K562 (cell line): ENCODE measurements at regions not wholly inside any gene's neighbourhood (a gene's known extent, or its start where the extent isn't known, plus 50 kb on each side); places are given as distances from the start of the nearest gene placed in this dataset.

Experiments
- ADNP ChIP-seq: fragments of 200-800 bp; sonication (Bioruptor generic); IDR thresholded peaks from 2 replicates; pipeline ENCODE4 v1.6.1; 2016; ENCODE audit warnings: missing genetic modification characterization, missing compliant biosample characterization
- AFF1 ChIP-seq, 2 experiments: fragments of 450-650 bp; IDR thresholded peaks; 2 replicates each; pipeline ENCODE4 v1.6.1; 2018; ENCODE audit warnings: mild to moderate bottlenecking in 2 of 2, low read depth in 1 of 2; ENCODE audit not compliant: partially characterized antibody in 2 of 2
- E4F1 ChIP-seq: fragments of 250-450 bp; sonication (Bioruptor Pico); IDR thresholded peaks from 2 replicates; pipeline ENCODE4 v1.5.0; 2021; ENCODE audit warnings: mild to moderate bottlenecking, borderline replicate concordance
- ELF1 ChIP-seq: fragments of 200-800 bp; sonication (Bioruptor generic); IDR thresholded peaks from 2 replicates; pipeline ENCODE4 v1.6.1; 2016; ENCODE audit warnings: missing genetic modification characterization, missing compliant biosample characterization
- GTF2A2 ChIP-seq: IDR thresholded peaks from 2 replicates; pipeline ENCODE4 v1.6.1; 2016; ENCODE audit warnings: mild to moderate bottlenecking, missing genetic modification characterization, missing compliant biosample characterization
- HNRNPL ChIP-seq: fragments of 200-400 bp; formaldehyde crosslinking; IDR thresholded peaks from 2 replicates; pipeline ENCODE4 v1.6.1; 2017; ENCODE audit warnings: low read depth, mild to moderate bottlenecking, low read length
- KAT8 ChIP-seq: fragments of 450-650 bp; IDR thresholded peaks from 2 replicates; pipeline ENCODE4 v1.6.1; 2016; ENCODE audit warnings: low read depth, mild to moderate bottlenecking
- KHSRP ChIP-seq: fragments of 450-650 bp; IDR thresholded peaks from 2 replicates; pipeline ENCODE4 v1.6.1; 2017
- MITF ChIP-seq: IDR thresholded peaks from 2 replicates; pipeline ENCODE4 v1.6.1; 2014; ENCODE audit warnings: antibody characterized with exemption
- MNT ChIP-seq, 2 experiments: fragments of 450-650 bp; conservative IDR thresholded peaks; 2 replicates each; pipeline ENCODE4 v1.6.1; 2017; ENCODE audit warnings: mild to moderate bottlenecking in 2 of 2, moderate library complexity in 2 of 2
- NR2C2 ChIP-seq, 2 experiments: fragments of 200-800 bp in 1 of 2; sonication (Bioruptor generic) in 1 of 2; sonication (generic) in 1 of 2; formaldehyde crosslinking in 1 of 2; IDR thresholded peaks; 2 replicates each; pipeline versions ENCODE4 v1.6.1 to v1.8.0; 2016 to 2022; ENCODE audit warnings: mild to moderate bottlenecking in 1 of 2, missing compliant biosample characterization in 1 of 2, missing genetic modification characterization in 1 of 2, missing genetic modification reagents in 1 of 2
- SMAD2 ChIP-seq: fragments of 150-350 bp; IDR thresholded peaks from 2 replicates; pipeline ENCODE4 v1.6.1; 2014; ENCODE audit warnings: low read depth, mild to moderate bottlenecking, low read length
- SMAD3 ChIP-seq: fragments of 450-650 bp; formaldehyde crosslinking; conservative IDR thresholded peaks from 2 replicates; pipeline ENCODE4 v1.4.0; 2020; ENCODE audit warnings: mild to moderate bottlenecking
- SNAPC5 ChIP-seq: fragments of 250-450 bp; sonication (Bioruptor Pico); IDR thresholded peaks from 2 replicates; pipeline ENCODE4 v1.8.0; 2021; ENCODE audit warnings: moderate library complexity, mild to moderate bottlenecking, inconsistent platforms
- ZNF431 ChIP-seq: sonication (generic); formaldehyde crosslinking; IDR thresholded peaks from 2 replicates; pipeline ENCODE4 v1.8.0; 2022; ENCODE audit warnings: mild to moderate bottlenecking, missing genetic modification reagents

- TF ChIP-seq AFF1 (IDR thresholded peaks at IDR 0.05; ENCODE audit: low read depth in 1 of 2, partially characterized antibody in 2 of 2), result peak in 1 of 2 experiments; percentile 45
- no peak for TF ChIP-seq KAT8
- no peak for TF ChIP-seq ADNP (tag)
- TF ChIP-seq HNRNPL, result peak; percentile 99
- TF ChIP-seq SMAD2, result no peak
- TF ChIP-seq E4F1 (CRISPR knock-in tag), result 0 out of 2 replicates have a peak, but pooled peaks have one; percentile 5
- TF ChIP-seq SMAD3 (CRISPR knock-in tag), result peak; percentile 7; the same call in 1 of the 2 replicates
- TF ChIP-seq NR2C2 (CRISPR knock-in tag; IDR thresholded peaks at IDR 0.05), result peak; percentile 83
- TF ChIP-seq NR2C2 (tag; IDR thresholded peaks at IDR 0.05), result peak; percentile 65
- no peak for TF ChIP-seq MITF
- TF ChIP-seq ZNF431 (CRISPR knock-in tag), result 0 out of 2 replicates have a peak, but pooled peaks have one; percentile 84
- TF ChIP-seq ELF1 (tag), result peak; percentile 91
- peak; percentile 95 for TF ChIP-seq MNT (conservative IDR thresholded peaks at IDR 0.05)
- TF ChIP-seq SNAPC5, result no peak
- TF ChIP-seq GTF2A2 (tag), result no peak
- TF ChIP-seq KHSRP, result no peak; the same call in 1 of the 2 replicates
Measured at GRCh38 chr6:27145731-27146455, 101.6 kb upstream of the PRSS16 start (continued).
